SK-N-SH treated with all-trans-retinoic acid at 6 μM for 48 hours (cell line): ENCODE measurements at regions not wholly inside any gene's neighbourhood (a gene's known extent, or its start where the extent isn't known, plus 50 kb on each side); places are given as distances from the start of the nearest gene placed in this dataset.

ENCODE experiments used
- ATAC-seq: fragments of 200-7000 bp; cut with Tn5 transposase; 3 replicates; pipeline ENCODE4 v1.9.1; 2020; ENCODE audit warnings: mild to moderate bottlenecking, moderate library complexity
- ARNTL ChIP-seq: fragments of 450-650 bp; formaldehyde crosslinking; IDR thresholded peaks from 2 replicates; pipeline ENCODE4 v1.5.0; 2020; ENCODE audit warnings: low read depth, mild to moderate bottlenecking, moderate library complexity, borderline replicate concordance
- BACH2 ChIP-seq: fragments of 250-450 bp; sonication (Bioruptor Pico); IDR thresholded peaks from 2 replicates; pipeline ENCODE4 v1.9.0; 2021; ENCODE audit warnings: mild to moderate bottlenecking, borderline replicate concordance
- CSDC2 ChIP-seq: fragments of 250-450 bp; sonication (Bioruptor Pico); IDR thresholded peaks from 2 replicates; pipeline ENCODE4 v1.5.0; 2020; ENCODE audit warnings: mild to moderate bottlenecking, moderate library complexity
- ISL1 ChIP-seq: fragments of 250-450 bp; sonication (Bioruptor Pico); IDR thresholded peaks from 2 replicates; pipeline ENCODE4 v2.1.2; 2022; ENCODE audit warnings: mild to moderate bottlenecking, moderate library complexity
- OSR1 ChIP-seq: fragments of 250-450 bp; sonication (Bioruptor Pico); IDR thresholded peaks from 2 replicates; pipeline ENCODE4 v1.8.0; 2022; ENCODE audit warnings: moderate library complexity, mild to moderate bottlenecking, inconsistent platforms
- PATZ1 ChIP-seq: fragments of 250-450 bp; sonication (Bioruptor Pico); IDR thresholded peaks from 2 replicates; pipeline ENCODE4 v1.8.0; 2020; ENCODE audit warnings: mild to moderate bottlenecking, moderate library complexity, borderline replicate concordance
- POU6F1 ChIP-seq: fragments of 250-450 bp; sonication (Bioruptor Pico); IDR thresholded peaks from 2 replicates; pipeline ENCODE4 v1.8.0; 2021; ENCODE audit warnings: low read depth, mild to moderate bottlenecking, moderate library complexity, borderline replicate concordance
- PPARA ChIP-seq: fragments of 250-450 bp; sonication (Bioruptor Pico); IDR thresholded peaks from 2 replicates; pipeline ENCODE4 v1.5.0; 2020; ENCODE audit warnings: mild to moderate bottlenecking, borderline replicate concordance
- RARB ChIP-seq: fragments of 250-450 bp; sonication (Bioruptor Pico); IDR thresholded peaks from 2 replicates; pipeline ENCODE4 v1.8.0; 2021; ENCODE audit warnings: mild to moderate bottlenecking, moderate library complexity
- TOX ChIP-seq: fragments of 250-450 bp; sonication (Bioruptor Pico); IDR thresholded peaks from 2 replicates; pipeline ENCODE4 v1.8.0; 2021; ENCODE audit warnings: mild to moderate bottlenecking, moderate library complexity, borderline replicate concordance
- ZFP30 ChIP-seq: fragments of 450-650 bp; formaldehyde crosslinking; IDR thresholded peaks from 2 replicates; pipeline ENCODE4 v1.5.0; 2022; ENCODE audit warnings: mild to moderate bottlenecking, moderate library complexity
- ZNF70 ChIP-seq: fragments of 450-650 bp; formaldehyde crosslinking; IDR thresholded peaks from 2 replicates; pipeline ENCODE4 v1.5.0; 2020; ENCODE audit warnings: mild to moderate bottlenecking, moderate library complexity
- ZNF8 ChIP-seq: fragments of 450-650 bp; formaldehyde crosslinking; IDR thresholded peaks from 2 replicates; pipeline ENCODE4 v1.5.0; 2020; ENCODE audit warnings: mild to moderate bottlenecking, moderate library complexity
- TF ChIP-seq, protein P1 (sequence below): fragments of 250-450 bp; sonication (Bioruptor Pico); IDR thresholded peaks from 2 replicates; pipeline ENCODE4 v1.5.0; 2020; ENCODE audit warnings: mild to moderate bottlenecking, moderate library complexity
- TF ChIP-seq, protein P2 (sequence below): fragments of 250-450 bp; sonication (Bioruptor Pico); IDR thresholded peaks from 2 replicates; pipeline ENCODE4 v1.5.1; 2020; ENCODE audit warnings: low read depth, mild to moderate bottlenecking, moderate library complexity

DNA sequence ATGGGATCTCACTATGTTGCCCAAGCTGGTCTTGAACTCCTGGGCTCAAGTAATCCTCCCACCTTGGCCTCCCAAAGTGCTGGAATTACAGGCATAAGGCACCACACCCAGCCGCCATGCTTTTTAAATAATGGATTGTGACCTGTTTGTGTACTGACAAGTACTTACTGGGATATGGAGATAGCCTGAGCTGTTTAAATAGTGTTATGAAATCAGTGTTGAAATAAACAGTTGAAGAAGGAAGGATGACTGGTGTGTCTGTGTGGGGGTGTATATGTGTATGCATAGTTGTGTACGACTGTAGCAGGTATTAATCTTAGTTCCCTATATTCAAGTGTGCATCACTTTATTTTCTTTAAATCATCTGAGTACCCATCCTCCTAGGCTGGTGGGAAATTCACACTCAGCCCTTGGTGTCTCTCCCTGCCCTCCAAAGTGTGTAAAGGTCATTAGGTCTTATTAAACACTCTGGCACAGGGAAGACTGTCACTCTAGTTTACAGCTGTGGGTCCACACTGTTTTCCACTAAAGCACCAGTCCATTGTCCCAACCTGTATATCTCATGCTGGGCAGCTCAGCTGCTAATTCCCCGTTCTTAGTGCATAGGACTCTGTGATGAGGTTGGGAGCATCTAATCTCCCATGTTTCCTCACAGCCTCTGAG is 91.0 kb downstream of the SNX18 start:
- ATAC-seq: no peak
- TF ChIP-seq OSR1 (CRISPR knock-in tag): no peak
- TF ChIP-seq BACH2 (CRISPR knock-in tag): no peak
- TF ChIP-seq ISL1 (CRISPR knock-in tag): no peak
- TF ChIP-seq PATZ1 (CRISPR knock-in tag): no peak
- TF ChIP-seq RARB (CRISPR knock-in tag): no peak
- TF ChIP-seq, protein P1, sequence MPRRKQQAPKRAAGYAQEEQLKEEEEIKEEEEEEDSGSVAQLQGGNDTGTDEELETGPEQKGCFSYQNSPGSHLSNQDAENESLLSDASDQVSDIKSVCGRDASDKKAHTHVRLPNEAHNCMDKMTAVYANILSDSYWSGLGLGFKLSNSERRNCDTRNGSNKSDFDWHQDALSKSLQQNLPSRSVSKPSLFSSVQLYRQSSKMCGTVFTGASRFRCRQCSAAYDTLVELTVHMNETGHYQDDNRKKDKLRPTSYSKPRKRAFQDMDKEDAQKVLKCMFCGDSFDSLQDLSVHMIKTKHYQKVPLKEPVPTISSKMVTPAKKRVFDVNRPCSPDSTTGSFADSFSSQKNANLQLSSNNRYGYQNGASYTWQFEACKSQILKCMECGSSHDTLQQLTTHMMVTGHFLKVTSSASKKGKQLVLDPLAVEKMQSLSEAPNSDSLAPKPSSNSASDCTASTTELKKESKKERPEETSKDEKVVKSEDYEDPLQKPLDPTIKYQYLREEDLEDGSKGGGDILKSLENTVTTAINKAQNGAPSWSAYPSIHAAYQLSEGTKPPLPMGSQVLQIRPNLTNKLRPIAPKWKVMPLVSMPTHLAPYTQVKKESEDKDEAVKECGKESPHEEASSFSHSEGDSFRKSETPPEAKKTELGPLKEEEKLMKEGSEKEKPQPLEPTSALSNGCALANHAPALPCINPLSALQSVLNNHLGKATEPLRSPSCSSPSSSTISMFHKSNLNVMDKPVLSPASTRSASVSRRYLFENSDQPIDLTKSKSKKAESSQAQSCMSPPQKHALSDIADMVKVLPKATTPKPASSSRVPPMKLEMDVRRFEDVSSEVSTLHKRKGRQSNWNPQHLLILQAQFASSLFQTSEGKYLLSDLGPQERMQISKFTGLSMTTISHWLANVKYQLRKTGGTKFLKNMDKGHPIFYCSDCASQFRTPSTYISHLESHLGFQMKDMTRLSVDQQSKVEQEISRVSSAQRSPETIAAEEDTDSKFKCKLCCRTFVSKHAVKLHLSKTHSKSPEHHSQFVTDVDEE: no peak
- no peak for TF ChIP-seq ZNF8 (CRISPR knock-in tag)

DNA sequence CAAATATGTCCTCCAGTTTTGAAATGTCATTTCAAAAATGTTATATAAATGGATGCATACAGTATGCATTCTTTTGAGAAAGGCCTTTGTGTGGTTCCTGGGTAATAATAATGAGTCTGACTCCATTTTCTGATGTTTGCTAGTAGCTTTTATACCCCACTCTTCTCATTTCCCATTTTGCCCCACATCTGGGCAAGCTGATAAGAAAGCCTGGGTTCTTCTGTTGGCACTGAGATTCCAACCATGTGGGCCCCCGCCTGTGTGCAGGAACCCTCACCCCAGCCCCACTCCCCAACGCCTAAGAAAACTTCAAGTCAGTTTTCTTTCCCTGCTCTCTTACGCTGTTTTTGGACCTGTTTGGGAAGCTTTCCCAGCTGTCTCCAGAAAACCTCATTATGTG is 89.4 kb downstream of the SNX18 start:
- no peak for ATAC-seq
- no peak for TF ChIP-seq OSR1 (CRISPR knock-in tag)
- no peak for TF ChIP-seq ARNTL (CRISPR knock-in tag)
- TF ChIP-seq, protein P1: no peak
- no peak for TF ChIP-seq ZFP30
- no peak for TF ChIP-seq PATZ1 (CRISPR knock-in tag)
- TF ChIP-seq POU6F1 (CRISPR knock-in tag): no peak
- TF ChIP-seq BACH2 (CRISPR knock-in tag): no peak
- TF ChIP-seq ZNF70: no peak

DNA sequence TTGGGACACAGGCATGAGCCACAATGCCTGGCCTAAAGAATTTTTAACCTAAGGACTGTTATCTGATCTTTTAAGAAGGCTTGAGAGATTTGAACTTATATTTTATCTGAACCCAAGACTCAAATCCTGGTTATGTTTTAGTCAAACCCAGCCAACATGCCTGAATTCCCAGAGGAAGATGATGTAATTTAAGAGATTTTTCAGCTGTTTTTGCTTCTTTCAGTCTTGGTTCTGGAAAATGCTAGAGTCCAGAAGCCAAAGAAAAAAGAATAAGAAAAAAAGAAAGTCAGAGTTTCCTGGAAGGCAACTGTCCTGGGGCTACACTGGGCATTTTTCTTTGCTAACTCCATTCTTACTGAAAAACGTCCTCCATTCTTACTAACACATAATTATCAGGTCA is 85.8 kb downstream of the SNX18 start:
- TF ChIP-seq, protein P2, sequence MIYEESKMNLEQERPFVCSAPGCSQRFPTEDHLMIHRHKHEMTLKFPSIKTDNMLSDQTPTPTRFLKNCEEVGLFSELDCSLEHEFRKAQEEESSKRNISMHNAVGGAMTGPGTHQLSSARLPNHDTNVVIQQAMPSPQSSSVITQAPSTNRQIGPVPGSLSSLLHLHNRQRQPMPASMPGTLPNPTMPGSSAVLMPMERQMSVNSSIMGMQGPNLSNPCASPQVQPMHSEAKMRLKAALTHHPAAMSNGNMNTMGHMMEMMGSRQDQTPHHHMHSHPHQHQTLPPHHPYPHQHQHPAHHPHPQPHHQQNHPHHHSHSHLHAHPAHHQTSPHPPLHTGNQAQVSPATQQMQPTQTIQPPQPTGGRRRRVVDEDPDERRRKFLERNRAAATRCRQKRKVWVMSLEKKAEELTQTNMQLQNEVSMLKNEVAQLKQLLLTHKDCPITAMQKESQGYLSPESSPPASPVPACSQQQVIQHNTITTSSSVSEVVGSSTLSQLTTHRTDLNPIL (CRISPR knock-in tag): no peak
- TF ChIP-seq TOX (CRISPR knock-in tag) (no peak), ARNTL (CRISPR knock-in tag) (no peak), POU6F1 (CRISPR knock-in tag) (no peak), PPARA (CRISPR knock-in tag) (no peak), ZNF8 (CRISPR knock-in tag) (no peak), CSDC2 (CRISPR knock-in tag) (no peak), ZFP30 (no peak)
- no peak for ATAC-seq
